Tibial nerve (tissue), 4 donors: ENCODE measurements at regions not wholly inside any gene's neighbourhood (a gene's known extent, or its start where the extent isn't known, plus 50 kb on each side); places are given as distances from the start of the nearest gene placed in this dataset.

Source experiments
- DNase-seq, 2 donors: peaks; one replicate each; pipeline ENCODE4 v3.0.0-alpha.2; 2019; ENCODE audit warnings: low spot score in 2 of 2
- H3K27ac ChIP-seq, 4 donors: fragments of 200-600 bp; sonication (generic) in 3 of 4; one replicate each; pipeline ENCODE4 v1.5.1; 2017 to 2019; ENCODE audit warnings: mild to moderate bottlenecking in 1 of 4
- H3K27me3 ChIP-seq, 2 donors: fragments of 200-600 bp; sonication (generic) in 1 of 2; one replicate each; pipeline versions ENCODE4 v1.5.1 to v1.6.0; 2017 to 2019
- H3K36me3 ChIP-seq, 3 donors: fragments of 200-600 bp; sonication (generic); one replicate each; pipeline ENCODE4 v1.5.1; 2018 to 2019
- H3K4me1 ChIP-seq, 4 donors: fragments of 200-600 bp; sonication (generic) in 3 of 4; one replicate each; pipeline ENCODE4 v1.5.1; 2017 to 2019
- H3K4me3 ChIP-seq, 4 donors: fragments of 200-600 bp; sonication (generic) in 3 of 4; one replicate each; pipeline ENCODE4 v1.5.1; 2017 to 2019; ENCODE audit warnings: mild to moderate bottlenecking in 1 of 4, moderate library complexity in 1 of 4
- H3K9me3 ChIP-seq, 4 donors: fragments of 200-600 bp; sonication (generic) in 3 of 4; one replicate each; pipeline ENCODE4 v1.5.1; 2017 to 2019
- CTCF ChIP-seq, 5 experiments: fragments of 200-600 bp in 3 of 5; fragments of 450-650 bp in 2 of 5; sonication (generic) in 3 of 5; IDR thresholded peaks; one replicate each; pipeline ENCODE4 v1.5.1; 2016 to 2019; ENCODE audit warnings: antibody characterized with exemption in 5 of 5, mild to moderate bottlenecking in 3 of 5, moderate library complexity in 2 of 5
- EP300 ChIP-seq, 2 donors: sonication (generic); formaldehyde crosslinking; IDR thresholded peaks; one replicate each; pipeline ENCODE4 v1.6.1; 2017; ENCODE audit warnings: antibody characterized with exemption in 2 of 2, mild to moderate bottlenecking in 1 of 2
- POLR2A ChIP-seq, 2 donors: fragments of 450-650 bp; IDR thresholded peaks; one replicate each; pipeline ENCODE4 v1.6.1; 2017; ENCODE audit warnings: antibody characterized with exemption in 2 of 2, mild to moderate bottlenecking in 2 of 2, moderate library complexity in 2 of 2
- WGBS, 2 donors: methylation state at CpG; one replicate each; pipeline ENCODE4 v1.1.5; 2018; 5-methylcytosine and 5-hydroxymethylcytosine counted together

- Histone ChIP-seq H3K36me3 (no peaks in the 10 kb centered on the region), H3K9me3 (no peaks in the 10 kb centered on the region), H3K4me1 (peaks cover 0 to 10% (median 2%) of the 10 kb centered on the region in 4 donors), H3K27me3 (no peaks in the 10 kb centered on the region), H3K27ac (no peak overlapping the region), H3K4me3 (peak overlapping the region in 1 of 4 donors; percentile 6)
- 6% methylated on average over 16 of the region's 16 CpGs for WGBS, 2 donors
- TF ChIP-seq POLR2A (IDR thresholded peaks at IDR 0.05): no peak
- no peak for TF ChIP-seq EP300 (IDR thresholded peaks at IDR 0.05)
- no peak for TF ChIP-seq CTCF (IDR thresholded peaks at IDR 0.05)
- DNase-seq: no peak
Observed at GRCh38 chr18:72692086-72692485, 147.9 kb upstream of the CBLN2 start.

GRCh38 chr18:72687736-72688135 is 143.6 kb upstream of the CBLN2 start:
- Histone ChIP-seq H3K4me1 (peaks cover 0 to 8% (median 2%) of the 10 kb centered on the region in 4 donors), H3K27ac (no peak overlapping the region), H3K27me3 (no peaks in the 10 kb centered on the region), H3K9me3 (no peaks in the 10 kb centered on the region), H3K4me3 (no peak overlapping the region), H3K36me3 (no peaks in the 10 kb centered on the region)
- TF ChIP-seq POLR2A (IDR thresholded peaks at IDR 0.05): no peak
- TF ChIP-seq CTCF (IDR thresholded peaks at IDR 0.05): no peak
- TF ChIP-seq EP300 (IDR thresholded peaks at IDR 0.05): no peak
- DNase-seq: no peak
- 88 to 92% methylated on average over 4 of the region's 4 CpGs for WGBS, 2 donors

GRCh38 chr18:72675394-72675793 is 131.3 kb upstream of the CBLN2 start:
- TF ChIP-seq EP300 (IDR thresholded peaks at IDR 0.05): no peak
- no peak for TF ChIP-seq POLR2A (IDR thresholded peaks at IDR 0.05)
- no peak for TF ChIP-seq CTCF (IDR thresholded peaks at IDR 0.05)
- H3K9me3 ChIP-seq: no peaks in the 10 kb centered on the region
- H3K36me3 ChIP-seq: no peaks in the 10 kb centered on the region
- H3K27me3 ChIP-seq: no peaks in the 10 kb centered on the region
- WGBS, 2 donors: 61 to 69% methylated on average over 10 of the region's 10 CpGs
- H3K27ac ChIP-seq: no peak overlapping the region
- H3K4me1 ChIP-seq: no peaks in the 10 kb centered on the region
- H3K4me3 ChIP-seq: no peak overlapping the region
- DNase-seq: no peak

DNA sequence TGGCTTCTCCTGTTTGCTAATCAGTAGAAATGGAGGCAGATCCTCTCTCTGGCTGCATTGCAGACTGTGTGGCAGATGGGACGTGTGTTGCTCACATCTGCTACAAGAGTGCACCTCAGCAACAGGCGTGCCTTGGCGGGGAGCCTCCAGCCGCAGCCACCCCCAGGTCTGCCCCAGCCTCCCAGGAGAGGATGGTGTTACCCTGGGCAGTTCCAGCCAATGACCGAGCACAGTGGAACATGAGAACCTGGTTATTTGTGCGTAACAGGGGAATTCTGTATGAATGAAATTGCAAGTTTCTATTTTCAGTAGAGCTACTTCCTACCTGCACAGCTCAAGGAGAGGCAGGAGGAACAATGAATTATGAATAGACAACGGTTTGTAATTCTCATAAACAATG is 130.6 kb upstream of the CBLN2 start:
- Histone ChIP-seq H3K4me1 (no peaks in the 10 kb centered on the region), H3K9me3 (no peaks in the 10 kb centered on the region), H3K27ac (no peak overlapping the region), H3K36me3 (no peaks in the 10 kb centered on the region), H3K4me3 (no peak overlapping the region), H3K27me3 (no peaks in the 10 kb centered on the region)
- TF ChIP-seq POLR2A (IDR thresholded peaks at IDR 0.05) (no peak), EP300 (IDR thresholded peaks at IDR 0.05) (no peak), CTCF (IDR thresholded peaks at IDR 0.05) (no peak)
- WGBS, 2 donors: 70 to 81% methylated on average over 7 of the region's 7 CpGs
- DNase-seq: no peak

DNA sequence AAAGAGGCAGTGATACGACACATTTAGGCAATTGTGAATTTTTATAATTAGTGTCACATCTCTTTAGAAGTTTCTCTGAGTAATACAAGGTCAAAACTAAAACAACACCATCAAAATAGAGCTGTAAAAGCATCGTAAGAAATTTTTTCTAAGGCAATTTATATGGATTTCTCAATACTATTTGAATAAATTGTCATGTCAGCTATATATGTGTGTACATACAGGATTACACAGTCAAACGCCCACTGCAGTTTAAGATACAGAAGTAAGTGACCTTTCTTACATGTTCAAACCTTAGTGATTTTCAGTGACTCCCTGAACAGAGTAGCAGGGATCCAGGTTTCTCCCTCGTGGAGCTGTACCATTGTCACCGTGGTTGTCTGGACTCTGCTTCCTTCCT is 129.1 kb upstream of the CBLN2 start:
- Histone ChIP-seq H3K27me3 (no peaks in the 10 kb centered on the region), H3K4me3 (no peak overlapping the region), H3K4me1 (no peaks in the 10 kb centered on the region), H3K36me3 (no peaks in the 10 kb centered on the region), H3K27ac (no peak overlapping the region), H3K9me3 (no peaks in the 10 kb centered on the region)
- 47 to 52% methylated on average over 5 of the region's 5 CpGs for WGBS, 2 donors
- no peak for TF ChIP-seq POLR2A (IDR thresholded peaks at IDR 0.05)
- TF ChIP-seq EP300 (IDR thresholded peaks at IDR 0.05): no peak
- no peak for TF ChIP-seq CTCF (IDR thresholded peaks at IDR 0.05)
- no peak for DNase-seq
